ENCODE measurements at regions not wholly inside any gene's neighbourhood (a gene's known extent, or its start where the extent isn't known, plus 50 kb on each side); places are given as distances from the start of the nearest gene placed in this dataset.
"Not testable (repeated sequence)": the region's sequence is repeated elsewhere in the genome, so short reads cannot be mapped to it uniquely, and the experiment has no call there.

DNA sequence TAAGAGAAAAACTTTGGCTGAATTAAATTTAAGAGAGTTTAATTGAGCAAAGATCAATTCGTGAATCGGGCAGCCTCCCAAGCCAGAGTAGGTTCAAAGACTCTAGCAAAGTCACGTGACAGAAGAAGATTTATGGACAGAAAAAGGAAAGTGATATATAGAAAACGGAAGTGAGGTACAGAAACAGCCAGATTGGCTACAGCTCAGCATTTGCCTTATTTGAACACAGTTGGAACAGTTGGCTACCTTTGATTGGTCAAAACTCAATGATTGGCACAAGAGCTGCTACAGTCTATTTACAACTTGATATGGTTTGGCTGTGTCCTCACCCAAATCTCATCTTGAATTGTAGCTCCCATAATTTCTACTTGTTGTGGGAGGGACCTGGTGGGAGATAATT, 102.6 kb downstream of the PLG start:
- no peaks in the 10 kb centered on the region for H3K9me3 ChIP-seq (ENCODE audit: control insufficient read depth, low read length)
- WGBS, 2 experiments = 84 to 86% methylated on average over 4 of the region's 4 CpGs
- H3K27ac ChIP-seq (ENCODE audit: insufficient read depth, low read depth, low read length, poor library complexity, severe bottlenecking) = no peak overlapping the region
- no peak overlapping the region for H3K4me3 ChIP-seq (ENCODE audit: insufficient read depth, low read depth, low read length)
- no peaks in the 10 kb centered on the region for H3K4me1 ChIP-seq (ENCODE audit: control insufficient read depth, insufficient read depth, low read length)
- no peaks in the 10 kb centered on the region for H3K27me3 ChIP-seq (ENCODE audit: control insufficient read depth, insufficient read depth, low read length, poor library complexity, severe bottlenecking)
- H3K36me3 ChIP-seq (ENCODE audit: control insufficient read depth, insufficient read depth, low read length) = no peaks in the 10 kb centered on the region

DNA sequence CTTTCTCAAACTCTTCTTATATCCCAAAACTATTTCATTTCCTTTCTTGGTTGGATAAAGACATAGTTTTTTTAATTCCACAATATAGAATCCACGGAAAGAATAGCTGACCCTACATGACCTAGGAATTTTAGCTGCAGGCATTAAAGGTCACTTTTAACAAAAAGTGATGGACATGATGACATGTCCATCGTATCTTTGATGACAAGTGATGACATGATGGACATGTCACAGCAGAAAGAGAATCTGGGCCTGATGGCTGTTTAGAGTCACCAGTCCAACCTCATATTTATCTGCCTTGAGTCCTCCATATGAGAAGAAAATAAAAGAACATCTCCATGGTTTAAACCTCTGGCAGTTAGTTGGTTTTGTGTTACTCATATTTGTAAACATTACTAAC, 106.2 kb downstream of the PLG start:
- Histone ChIP-seq H3K36me3 (ENCODE audit: control insufficient read depth, insufficient read depth, low read length) (no peaks in the 10 kb centered on the region), H3K4me1 (ENCODE audit: control insufficient read depth, insufficient read depth, low read length) (no peaks in the 10 kb centered on the region), H3K27me3 (ENCODE audit: control insufficient read depth, insufficient read depth, low read length, poor library complexity, severe bottlenecking) (no peaks in the 10 kb centered on the region), H3K9me3 (ENCODE audit: control insufficient read depth, low read length) (no peaks in the 10 kb centered on the region), H3K4me3 (ENCODE audit: insufficient read depth, low read depth, low read length) (no peak overlapping the region), H3K27ac (ENCODE audit: insufficient read depth, low read depth, low read length, poor library complexity, severe bottlenecking) (no peak overlapping the region)
- WGBS, 2 experiments = 90 to 92% methylated on average over 2 of the region's 2 CpGs

DNA sequence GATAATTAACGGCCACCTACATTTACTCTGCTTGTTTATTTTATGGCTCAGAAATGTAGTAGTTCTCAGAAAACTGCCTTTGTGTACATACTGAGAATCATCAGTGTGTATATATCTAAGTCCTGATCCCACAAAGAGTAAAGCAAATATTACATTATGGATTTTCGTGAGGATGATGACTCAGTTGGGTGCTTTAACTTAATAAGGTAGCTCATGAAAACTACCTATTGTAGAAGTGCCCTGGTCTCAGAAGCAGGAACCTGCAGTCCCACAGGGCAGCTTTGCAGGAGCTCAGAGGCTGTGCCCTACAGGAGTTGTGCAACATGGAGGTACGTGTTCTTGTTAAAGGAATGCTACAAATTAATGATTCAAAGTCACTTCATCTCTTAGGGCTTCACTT, 108.2 kb downstream of the PLG start:
- Histone ChIP-seq H3K4me3 (ENCODE audit: insufficient read depth, low read depth, low read length) (no peak overlapping the region), H3K9me3 (ENCODE audit: control insufficient read depth, low read length) (no peaks in the 10 kb centered on the region), H3K4me1 (ENCODE audit: control insufficient read depth, insufficient read depth, low read length) (no peaks in the 10 kb centered on the region), H3K36me3 (ENCODE audit: control insufficient read depth, insufficient read depth, low read length) (no peaks in the 10 kb centered on the region), H3K27ac (ENCODE audit: insufficient read depth, low read depth, low read length, poor library complexity, severe bottlenecking) (no peak overlapping the region), H3K27me3 (ENCODE audit: control insufficient read depth, insufficient read depth, low read length, poor library complexity, severe bottlenecking) (no peaks in the 10 kb centered on the region)
- WGBS, 2 experiments = 83 to 91% methylated on average over 2 to 3 of the region's 3 CpGs

DNA sequence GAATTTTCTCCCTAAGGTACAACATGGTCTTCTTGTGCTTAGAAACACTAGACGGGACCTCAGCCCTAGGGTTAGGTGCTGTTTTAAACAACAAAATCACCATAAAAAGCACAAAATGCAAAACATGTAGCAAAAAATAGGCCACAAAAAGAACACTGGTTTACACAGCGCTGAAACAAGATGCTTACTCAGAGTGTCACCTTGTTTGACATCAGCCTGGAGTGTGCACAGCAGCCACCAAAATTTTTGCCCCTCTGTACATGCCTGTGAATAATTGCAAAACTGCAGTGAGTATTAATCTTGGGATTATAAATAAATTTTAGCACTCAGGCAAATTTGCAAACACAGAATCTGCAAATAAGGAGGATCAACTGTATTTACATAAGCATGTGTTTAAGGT, 110.1 kb downstream of the PLG start:
- no peaks in the 10 kb centered on the region for H3K9me3 ChIP-seq (ENCODE audit: control insufficient read depth, low read length)
- WGBS, 2 experiments = 66 to 77% methylated on average over 2 of the region's 2 CpGs

DNA sequence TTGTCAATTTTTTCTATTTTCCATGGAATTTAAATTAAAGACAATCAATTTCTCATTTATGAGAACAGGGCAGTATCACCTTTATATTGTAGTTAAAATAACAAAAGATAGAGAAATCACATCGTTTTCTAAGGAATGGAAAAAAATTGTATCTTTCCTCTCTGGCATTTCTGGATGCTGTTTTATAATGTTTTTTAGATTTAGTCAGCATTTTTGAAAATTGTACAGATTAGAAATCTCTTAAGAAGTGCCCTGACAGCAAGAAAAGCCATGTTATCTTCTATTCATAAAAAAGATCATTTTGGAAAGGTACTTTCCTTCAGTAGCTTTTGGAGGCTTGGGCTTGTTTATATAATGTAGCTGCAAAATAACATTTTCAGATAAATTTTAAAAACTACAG, 116.9 kb downstream of the PLG start:
- H3K36me3 ChIP-seq (ENCODE audit: control insufficient read depth, insufficient read depth, low read length) = no peaks in the 10 kb centered on the region
- no peak overlapping the region for H3K4me3 ChIP-seq (ENCODE audit: insufficient read depth, low read depth, low read length)
- no peaks in the 10 kb centered on the region for H3K4me1 ChIP-seq (ENCODE audit: control insufficient read depth, insufficient read depth, low read length)
- no peaks in the 10 kb centered on the region for H3K9me3 ChIP-seq (ENCODE audit: control insufficient read depth, low read length)
- H3K27me3 ChIP-seq (ENCODE audit: control insufficient read depth, insufficient read depth, low read length, poor library complexity, severe bottlenecking) = no peaks in the 10 kb centered on the region
- 67% methylated on average over 1 of the region's 1 CpG; no CpG with 5 or more reads in 1 of the 2 experiments for WGBS, 2 experiments
- no peak overlapping the region for H3K27ac ChIP-seq (ENCODE audit: insufficient read depth, low read depth, low read length, poor library complexity, severe bottlenecking)

More for the DNA sequence above, 110.1 kb downstream of the PLG start:
- Histone ChIP-seq H3K36me3 (ENCODE audit: control insufficient read depth, insufficient read depth, low read length) (no peaks in the 10 kb centered on the region), H3K4me1 (ENCODE audit: control insufficient read depth, insufficient read depth, low read length) (no peaks in the 10 kb centered on the region), H3K27me3 (ENCODE audit: control insufficient read depth, insufficient read depth, low read length, poor library complexity, severe bottlenecking) (no peaks in the 10 kb centered on the region), H3K27ac (ENCODE audit: insufficient read depth, low read depth, low read length, poor library complexity, severe bottlenecking) (no peak overlapping the region), H3K4me3 (ENCODE audit: insufficient read depth, low read depth, low read length) (no peak overlapping the region)

DNA sequence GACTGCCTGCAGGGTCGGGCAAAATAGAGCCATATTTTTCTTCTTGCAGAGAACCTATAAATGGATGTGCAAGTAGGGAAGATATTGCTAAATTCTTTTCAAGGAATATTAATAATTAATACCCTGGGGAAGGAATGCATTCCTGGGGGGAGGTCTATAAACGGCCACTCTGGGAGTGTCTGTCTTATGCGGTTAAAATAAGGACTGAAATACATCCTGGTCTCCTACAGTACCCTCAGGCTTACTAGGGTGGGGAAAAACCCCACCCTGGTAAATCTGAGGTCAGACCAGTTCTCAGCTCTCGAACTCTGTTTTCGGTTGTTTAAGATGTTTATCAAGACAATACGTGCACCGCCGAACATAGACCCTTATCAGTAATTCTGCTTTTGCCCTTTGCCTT, 118.6 kb downstream of the PLG start:
- not testable (repeated sequence) for H3K27ac ChIP-seq (ENCODE audit: insufficient read depth, low read depth, low read length, poor library complexity, severe bottlenecking); H3K4me1 ChIP-seq (ENCODE audit: control insufficient read depth, insufficient read depth, low read length); H3K4me3 ChIP-seq (ENCODE audit: insufficient read depth, low read depth, low read length); H3K9me3 ChIP-seq (ENCODE audit: control insufficient read depth, low read length); H3K36me3 ChIP-seq (ENCODE audit: control insufficient read depth, insufficient read depth, low read length); H3K27me3 ChIP-seq (ENCODE audit: control insufficient read depth, insufficient read depth, low read length, poor library complexity, severe bottlenecking)
- 94 to 96% methylated on average over 8 of the region's 8 CpGs for WGBS, 2 experiments

DNA sequence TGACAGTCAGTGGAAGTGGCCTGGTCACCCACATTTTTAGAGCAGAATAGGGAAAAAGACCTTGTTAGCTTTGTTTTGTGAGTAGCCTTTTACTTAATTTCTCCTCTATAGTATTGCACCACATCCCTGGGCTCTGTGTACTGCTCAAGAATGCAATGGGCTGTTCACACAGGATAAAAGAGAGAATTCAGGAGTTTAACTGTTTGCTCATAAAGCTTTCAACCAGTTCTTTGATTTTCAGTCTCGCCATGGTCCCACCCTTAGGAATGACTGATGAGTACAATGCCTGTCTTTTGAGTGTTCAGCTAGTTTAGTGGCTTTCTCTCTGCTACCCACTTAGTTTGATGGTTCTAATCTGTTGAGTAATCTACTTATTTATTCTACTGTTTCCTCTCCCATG, 129.7 kb downstream of the PLG start:
- WGBS, 2 experiments = 36 to 67% methylated on average over 1 of the region's 1 CpG
- Histone ChIP-seq H3K36me3 (ENCODE audit: control insufficient read depth, insufficient read depth, low read length) (no peaks in the 10 kb centered on the region), H3K9me3 (ENCODE audit: control insufficient read depth, low read length) (no peaks in the 10 kb centered on the region), H3K4me1 (ENCODE audit: control insufficient read depth, insufficient read depth, low read length) (no peaks in the 10 kb centered on the region), H3K27ac (ENCODE audit: insufficient read depth, low read depth, low read length, poor library complexity, severe bottlenecking) (peak overlapping the region; percentile 26), H3K4me3 (ENCODE audit: insufficient read depth, low read depth, low read length) (no peak overlapping the region), H3K27me3 (ENCODE audit: control insufficient read depth, insufficient read depth, low read length, poor library complexity, severe bottlenecking) (no peaks in the 10 kb centered on the region)

DNA sequence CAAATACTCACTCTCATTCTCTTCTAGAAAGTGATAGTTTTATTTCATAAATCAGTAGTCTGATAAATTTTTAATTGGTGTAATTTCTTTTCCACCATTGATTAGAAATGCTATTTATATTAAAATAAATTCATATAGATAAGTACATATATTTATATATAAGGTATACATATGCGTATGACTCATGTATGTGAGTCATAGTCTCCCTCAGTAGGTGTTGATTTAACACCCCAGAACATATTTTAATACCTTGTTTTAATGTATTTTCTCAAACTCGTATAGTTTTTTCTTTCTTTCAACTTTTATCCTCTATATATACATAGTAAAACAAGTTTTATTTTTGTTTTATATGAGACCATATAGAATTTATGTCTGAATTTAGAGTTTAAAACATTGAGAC, 130.4 kb downstream of the PLG start:
- 100% methylated on average over 1 of the region's 2 CpGs; no CpG with 5 or more reads in 1 of the 2 experiments for WGBS, 2 experiments
- no peak overlapping the region for H3K27ac ChIP-seq (ENCODE audit: insufficient read depth, low read depth, low read length, poor library complexity, severe bottlenecking)
- no peaks in the 10 kb centered on the region for H3K9me3 ChIP-seq (ENCODE audit: control insufficient read depth, low read length)
- no peaks in the 10 kb centered on the region for H3K27me3 ChIP-seq (ENCODE audit: control insufficient read depth, insufficient read depth, low read length, poor library complexity, severe bottlenecking)
- no peaks in the 10 kb centered on the region for H3K4me1 ChIP-seq (ENCODE audit: control insufficient read depth, insufficient read depth, low read length)
- no peak overlapping the region for H3K4me3 ChIP-seq (ENCODE audit: insufficient read depth, low read depth, low read length)
- no peaks in the 10 kb centered on the region for H3K36me3 ChIP-seq (ENCODE audit: control insufficient read depth, insufficient read depth, low read length)

DNA sequence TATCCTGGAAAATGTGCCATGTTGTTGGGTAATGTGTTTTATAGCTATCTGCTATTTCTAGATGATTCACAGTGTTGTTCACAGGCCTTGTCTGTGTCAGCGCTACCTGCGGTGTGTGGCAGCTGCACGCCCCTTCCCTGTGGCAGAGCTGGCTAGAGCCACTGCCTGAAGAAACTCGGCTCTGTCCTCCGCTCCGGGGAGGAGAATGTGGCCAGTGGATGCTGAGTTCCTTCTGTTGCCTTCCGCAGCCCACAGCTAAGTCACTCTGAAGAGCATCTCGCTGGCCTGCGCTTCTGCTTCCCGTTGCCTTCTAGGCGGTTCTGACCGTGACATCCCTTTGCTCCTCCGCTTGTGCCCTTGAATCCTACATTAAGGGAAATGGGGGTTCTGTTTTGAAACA, 135.1 kb downstream of the PLG start:
- no peaks in the 10 kb centered on the region for H3K9me3 ChIP-seq (ENCODE audit: control insufficient read depth, low read length)
- no peaks in the 10 kb centered on the region for H3K27me3 ChIP-seq (ENCODE audit: control insufficient read depth, insufficient read depth, low read length, poor library complexity, severe bottlenecking)
- no peaks in the 10 kb centered on the region for H3K4me1 ChIP-seq (ENCODE audit: control insufficient read depth, insufficient read depth, low read length)
- H3K27ac ChIP-seq (ENCODE audit: insufficient read depth, low read depth, low read length, poor library complexity, severe bottlenecking) = no peak overlapping the region
- H3K4me3 ChIP-seq (ENCODE audit: insufficient read depth, low read depth, low read length) = no peak overlapping the region
- H3K36me3 ChIP-seq (ENCODE audit: control insufficient read depth, insufficient read depth, low read length) = no peaks in the 10 kb centered on the region
- 81 to 87% methylated on average over 13 of the region's 13 CpGs for WGBS, 2 experiments

DNA sequence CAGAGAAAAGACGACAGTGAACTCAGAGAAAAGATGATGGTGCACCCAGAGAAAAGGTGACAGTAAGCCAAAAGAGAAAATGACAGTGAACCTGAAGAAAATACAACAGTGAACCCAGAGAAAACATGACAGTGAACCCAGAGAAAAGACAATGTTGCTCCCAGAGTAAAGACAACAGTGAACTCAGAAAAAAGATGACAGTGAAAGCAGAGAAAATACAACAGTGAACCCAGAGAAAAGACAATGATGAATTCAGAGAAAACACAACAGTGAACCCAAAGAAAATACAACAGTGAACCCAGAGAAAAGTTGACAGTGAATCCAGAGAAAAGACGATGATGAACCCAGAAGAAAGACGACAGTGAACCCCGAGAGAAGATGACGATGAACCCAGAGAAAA, 140.5 kb upstream of the MAP3K4 start:
- 90 to 94% methylated on average over 5 of the region's 5 CpGs for WGBS, 2 experiments
- Histone ChIP-seq H3K27ac (ENCODE audit: insufficient read depth, low read depth, low read length, poor library complexity, severe bottlenecking) (no peak overlapping the region), H3K36me3 (ENCODE audit: control insufficient read depth, insufficient read depth, low read length) (no peaks in the 10 kb centered on the region)

DNA sequence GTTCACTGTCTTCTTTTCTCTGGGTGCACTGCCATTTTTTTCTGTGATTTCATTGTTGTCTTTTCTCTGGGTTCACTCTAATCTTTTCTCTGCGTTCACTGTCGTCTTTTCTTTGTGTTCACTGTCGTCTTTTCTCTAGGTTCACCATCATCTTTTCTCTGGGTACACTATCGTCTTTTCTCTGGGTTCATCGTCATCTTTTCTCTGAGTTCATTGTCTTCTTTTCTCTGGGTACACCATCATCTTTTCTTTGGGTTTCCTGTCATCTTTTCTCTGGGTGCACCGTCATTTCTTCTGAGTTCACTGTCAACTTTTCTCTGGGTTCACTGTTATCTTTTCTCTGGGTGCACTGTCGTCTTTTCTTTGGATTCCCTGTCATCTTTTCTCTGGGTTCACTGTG, 137.6 kb upstream of the MAP3K4 start:
- no peaks in the 10 kb centered on the region for H3K9me3 ChIP-seq (ENCODE audit: control insufficient read depth, low read length)
- 92 to 94% methylated on average over 7 of the region's 7 CpGs for WGBS, 2 experiments
- H3K36me3 ChIP-seq (ENCODE audit: control insufficient read depth, insufficient read depth, low read length) = no peaks in the 10 kb centered on the region
- H3K4me3 ChIP-seq (ENCODE audit: insufficient read depth, low read depth, low read length) = no peak overlapping the region
- no peaks in the 10 kb centered on the region for H3K27me3 ChIP-seq (ENCODE audit: control insufficient read depth, insufficient read depth, low read length, poor library complexity, severe bottlenecking)
- H3K4me1 ChIP-seq (ENCODE audit: control insufficient read depth, insufficient read depth, low read length) = no peaks in the 10 kb centered on the region
- H3K27ac ChIP-seq (ENCODE audit: insufficient read depth, low read depth, low read length, poor library complexity, severe bottlenecking) = no peak overlapping the region

More for the DNA sequence above, 140.5 kb upstream of the MAP3K4 start:
- Histone ChIP-seq H3K4me1 (ENCODE audit: control insufficient read depth, insufficient read depth, low read length) (no peaks in the 10 kb centered on the region), H3K4me3 (ENCODE audit: insufficient read depth, low read depth, low read length) (no peak overlapping the region), H3K27me3 (ENCODE audit: control insufficient read depth, insufficient read depth, low read length, poor library complexity, severe bottlenecking) (no peaks in the 10 kb centered on the region), H3K9me3 (ENCODE audit: control insufficient read depth, low read length) (no peaks in the 10 kb centered on the region)
